Middle frontal gyrus (tissue), 1 donor: ENCODE measurements at regions not wholly inside any gene's neighbourhood (a gene's known extent, or its start where the extent isn't known, plus 50 kb on each side); places are given as distances from the start of the nearest gene placed in this dataset.
"Not testable (repeated sequence)": the region's sequence is repeated elsewhere in the genome, so short reads cannot be mapped to it uniquely, and the experiment has no call there.

Experiments
- DNase-seq: peaks from one replicate; pipeline ENCODE4 v3.0.0-alpha.2; 2015; ENCODE audit warnings: low spot score; ENCODE audit errors: extremely low spot score

DNA sequence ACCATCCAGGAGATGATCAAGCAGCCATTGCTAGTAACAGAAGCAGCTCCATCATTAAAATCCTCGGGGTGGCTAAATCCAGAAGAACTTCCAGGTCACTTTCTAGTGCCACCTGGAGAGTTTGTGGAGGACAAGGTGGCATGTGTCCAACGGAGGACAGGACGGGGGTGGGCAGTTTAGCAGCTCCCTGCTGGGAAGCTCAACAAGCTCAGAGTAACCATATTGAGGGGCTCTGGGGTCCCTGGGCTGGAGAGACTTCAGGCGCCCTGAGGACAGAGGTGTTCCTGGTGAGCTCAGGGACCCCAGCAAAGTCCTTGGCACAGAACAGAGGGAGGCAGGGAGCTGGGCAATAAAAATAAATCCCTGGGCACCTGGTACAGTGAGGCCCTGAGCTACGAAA is 140.0 kb upstream of the FHL2 start:
- no peak for DNase-seq

DNA sequence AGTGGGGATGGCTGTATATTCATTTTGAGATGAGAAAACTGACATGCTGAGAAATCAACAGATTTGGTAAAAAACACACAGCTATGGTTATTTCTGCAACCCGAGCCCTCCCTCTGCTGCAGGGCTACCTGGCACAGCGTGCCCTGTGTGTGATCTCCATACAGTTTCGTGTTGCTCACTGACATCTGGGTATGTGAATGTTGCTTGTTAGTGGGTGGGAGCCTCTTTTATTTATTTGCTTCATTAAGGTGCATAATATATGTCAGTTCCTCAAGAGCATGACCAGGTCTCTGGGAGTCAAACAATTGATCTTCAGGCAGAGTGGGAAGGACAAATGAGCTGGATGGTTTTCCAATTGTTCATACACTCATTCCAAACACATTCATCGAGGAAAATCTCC is 139.1 kb upstream of the FHL2 start:
- DNase-seq, result no peak

DNA sequence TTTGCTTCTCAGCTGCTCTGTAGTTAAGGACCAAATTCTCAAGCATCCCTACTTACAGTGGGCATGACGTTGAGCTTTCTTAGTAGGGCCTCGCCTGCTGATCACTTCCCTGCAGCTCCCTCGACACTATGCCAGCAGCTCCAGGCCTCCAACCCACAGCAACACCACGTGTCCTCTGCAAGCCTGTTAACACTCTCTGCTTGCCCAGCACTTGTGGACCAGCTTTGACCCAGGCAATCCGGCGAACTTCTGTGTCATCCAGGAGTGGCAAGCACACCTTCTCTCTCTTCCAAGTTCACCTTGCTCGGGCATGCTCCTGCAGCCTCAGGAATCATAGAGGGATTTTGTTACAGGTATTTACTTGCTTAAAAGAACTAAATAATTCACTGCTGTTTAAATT is 138.6 kb upstream of the FHL2 start:
- no peak for DNase-seq

DNA sequence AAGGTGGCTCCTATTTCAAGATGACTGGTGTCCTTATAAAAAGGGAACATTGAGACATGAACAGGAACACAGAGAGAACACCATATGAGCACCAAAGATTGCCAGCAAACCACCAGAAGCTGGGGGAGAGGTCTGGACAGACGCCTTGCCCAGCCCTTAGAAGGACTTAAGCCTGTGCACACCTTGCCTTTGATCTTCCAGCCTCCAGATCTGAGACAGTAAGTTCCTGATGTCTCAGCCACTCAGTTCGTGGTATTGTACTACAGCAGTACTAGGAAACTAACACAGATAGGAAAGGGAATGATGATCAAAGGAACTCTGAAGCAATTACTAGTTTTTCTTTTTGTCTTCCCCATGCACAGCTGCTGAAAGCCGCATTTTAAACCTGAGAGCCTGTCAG is 137.3 kb upstream of the FHL2 start:
- no peak for DNase-seq

DNA sequence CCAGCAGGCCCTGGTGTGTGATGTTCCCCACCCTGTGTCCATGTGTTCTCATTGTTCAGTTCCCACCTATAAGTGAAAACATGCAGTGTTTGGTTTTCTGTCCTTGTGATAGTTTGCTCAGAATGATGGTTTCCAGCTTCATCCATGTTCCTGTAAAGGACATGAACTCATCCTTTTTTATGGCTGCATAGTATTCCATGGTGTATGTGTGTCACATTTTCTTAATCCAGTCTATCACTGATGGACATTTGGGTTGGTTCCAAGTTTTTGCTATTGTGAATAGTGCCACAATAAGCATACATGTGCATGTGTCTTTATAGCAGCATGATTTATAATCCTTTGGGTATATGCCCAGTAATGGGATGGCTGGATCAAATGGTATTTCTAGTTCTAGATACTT is 130.4 kb upstream of the FHL2 start:
- not testable (repeated sequence) for DNase-seq

DNA sequence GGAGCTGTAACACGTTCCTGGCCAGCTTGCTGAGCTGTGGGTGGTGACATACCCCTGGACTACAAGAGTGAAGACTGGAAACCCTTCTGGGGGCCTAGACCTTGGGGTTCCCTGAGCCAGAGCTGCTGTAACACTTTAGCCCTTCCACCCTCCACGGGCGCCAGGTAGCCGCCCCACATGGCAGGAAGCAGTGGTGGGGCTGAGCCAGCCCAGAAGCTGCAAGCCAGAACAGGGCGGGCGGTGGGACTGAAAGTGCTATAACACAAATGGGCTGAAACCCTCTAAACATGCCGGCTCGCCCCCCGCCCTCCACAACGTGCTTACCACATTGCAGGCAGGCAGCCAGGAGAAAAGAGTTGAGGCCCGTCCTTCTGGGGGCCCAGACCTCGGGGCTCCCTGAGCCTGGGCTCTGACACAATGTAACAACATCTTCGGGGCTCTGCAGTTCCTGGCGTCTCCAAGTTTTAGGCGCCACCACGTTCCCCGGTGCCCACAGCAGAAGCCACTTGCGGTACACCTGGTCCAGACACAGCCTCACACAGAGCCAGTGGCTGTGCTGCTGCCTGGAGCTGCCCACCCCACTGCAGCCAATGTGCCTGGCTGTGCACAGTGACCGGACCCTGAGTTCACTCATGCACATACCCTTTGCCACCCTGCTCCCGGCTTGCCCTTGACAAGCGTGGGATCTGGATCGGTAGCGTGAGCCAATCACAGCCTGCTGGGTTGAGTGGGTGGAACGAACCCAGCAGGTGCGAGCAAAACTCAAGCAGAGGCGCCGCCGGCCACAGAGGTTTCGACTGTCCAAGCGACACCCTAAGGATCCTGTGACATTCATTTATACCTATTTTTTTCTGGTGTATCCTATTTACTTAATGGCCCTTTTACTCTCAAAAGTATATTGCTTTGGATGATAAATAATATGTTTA is 127.4 kb upstream of the FHL2 start:
- no peak for DNase-seq

DNA sequence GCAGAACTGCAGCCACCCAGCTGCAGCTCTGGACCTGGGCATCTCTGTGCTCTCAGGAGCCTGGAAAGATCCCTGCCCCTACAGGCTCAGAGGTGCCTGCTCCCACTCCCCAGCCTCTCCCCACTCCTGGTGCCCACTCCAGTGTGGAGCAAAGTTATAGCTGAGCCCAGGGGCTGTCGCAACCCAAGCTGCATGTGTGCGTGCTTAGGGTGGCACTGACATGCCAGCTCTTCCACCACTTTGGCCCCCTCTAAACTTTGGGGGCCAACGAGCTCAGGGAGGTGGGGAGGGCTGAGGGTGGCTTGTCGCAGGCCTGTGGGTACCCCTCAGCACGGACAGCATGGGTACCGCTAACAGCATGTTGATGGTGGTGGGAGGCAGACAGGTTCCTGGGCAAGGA is 126.3 kb upstream of the FHL2 start:
- no peak for DNase-seq

DNA sequence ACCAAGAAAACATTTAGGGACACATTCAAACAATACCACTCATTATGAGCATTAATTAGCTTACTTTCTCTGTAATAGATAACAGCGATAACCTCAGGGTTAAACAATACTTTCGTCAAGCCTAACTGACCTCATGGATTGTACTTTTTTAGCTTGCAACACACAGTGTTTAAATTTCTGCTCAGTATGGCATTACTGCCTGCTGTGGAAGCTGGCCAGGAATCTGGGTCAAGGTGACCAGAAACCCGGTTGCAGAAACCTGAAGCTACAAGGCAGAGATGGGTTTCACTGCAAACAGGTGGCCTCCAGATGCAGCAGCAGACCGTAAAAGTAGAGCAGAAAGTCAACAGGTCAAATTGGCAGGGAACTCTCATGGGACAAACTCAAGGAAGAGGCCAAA is 123.8 kb upstream of the FHL2 start:
- no peak for DNase-seq

DNA sequence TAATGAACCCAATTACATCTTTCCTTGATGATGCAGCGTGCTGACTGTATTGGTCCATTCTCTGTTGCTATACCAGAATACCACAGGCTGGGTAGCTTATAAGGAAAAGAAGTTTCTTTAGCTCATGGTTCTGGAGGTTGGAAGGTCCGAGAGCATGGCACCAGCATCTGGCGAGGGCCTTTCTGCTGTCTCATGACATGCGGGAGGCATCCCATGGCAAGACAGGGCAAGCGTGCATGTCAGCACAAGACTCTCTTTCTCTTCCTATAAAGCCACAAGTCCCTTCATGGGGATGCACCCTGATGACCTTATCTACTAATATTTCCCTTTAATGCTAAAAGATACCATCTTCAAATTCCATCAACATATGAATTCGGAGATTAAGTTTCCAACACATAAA is 122.8 kb upstream of the FHL2 start:
- no peak for DNase-seq

DNA sequence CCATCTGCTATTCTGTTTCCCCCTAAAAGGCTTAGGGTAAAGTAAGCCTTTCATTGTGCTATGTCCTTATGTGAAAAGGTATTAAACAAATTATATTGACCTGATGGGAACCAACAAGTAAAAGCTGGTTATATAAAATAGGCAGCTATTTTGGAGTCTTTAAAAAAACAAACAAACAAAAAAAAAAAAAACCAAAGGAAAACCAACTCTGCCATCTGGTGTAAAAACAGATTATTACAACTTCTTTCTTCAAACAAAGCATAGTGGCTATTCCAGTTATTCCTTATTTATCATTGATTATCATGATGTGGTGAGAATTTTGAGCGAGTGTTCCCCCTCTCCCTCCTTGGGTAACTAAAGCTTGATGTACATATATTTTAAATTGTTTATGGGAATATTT is 122.3 kb upstream of the FHL2 start:
- no peak for DNase-seq

DNA sequence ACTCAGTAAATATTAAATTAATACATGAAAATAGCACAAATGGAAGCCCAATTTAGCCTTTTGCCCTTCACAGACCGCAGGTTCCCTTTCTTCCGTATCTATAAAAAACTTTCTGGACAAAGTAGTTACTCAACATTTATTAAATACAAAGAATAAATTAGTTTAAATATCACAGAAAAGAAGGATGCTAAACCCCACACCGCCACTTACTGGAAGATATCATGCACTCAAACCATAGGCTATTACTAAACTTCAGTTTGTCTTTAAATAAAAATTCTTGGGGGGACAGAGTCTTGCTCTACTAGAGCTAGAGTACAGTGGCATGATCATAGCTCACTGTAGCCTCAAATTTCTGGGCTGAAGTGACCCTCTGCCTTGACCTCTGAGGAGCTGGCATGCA is 120.7 kb upstream of the FHL2 start:
- no peak for DNase-seq

DNA sequence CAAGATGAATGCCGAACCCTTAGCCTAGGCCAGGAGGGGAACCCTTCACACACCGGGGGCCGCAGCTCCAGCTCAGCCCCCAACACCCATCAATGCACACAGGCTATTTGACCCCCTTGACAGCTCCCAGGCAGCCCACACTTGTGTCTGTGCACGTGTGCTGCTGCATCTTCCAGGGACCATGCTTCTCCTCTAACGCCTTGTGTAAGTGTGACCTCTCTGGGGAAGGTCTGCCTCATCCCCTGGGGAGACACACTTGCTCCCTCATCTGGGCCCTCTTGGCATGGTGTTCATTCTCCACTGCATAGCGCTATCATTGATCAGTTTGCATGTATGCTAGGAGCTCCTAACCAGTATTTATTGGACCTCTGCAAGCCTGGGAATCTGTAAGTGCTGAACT is 120.0 kb upstream of the FHL2 start:
- no peak for DNase-seq

DNA sequence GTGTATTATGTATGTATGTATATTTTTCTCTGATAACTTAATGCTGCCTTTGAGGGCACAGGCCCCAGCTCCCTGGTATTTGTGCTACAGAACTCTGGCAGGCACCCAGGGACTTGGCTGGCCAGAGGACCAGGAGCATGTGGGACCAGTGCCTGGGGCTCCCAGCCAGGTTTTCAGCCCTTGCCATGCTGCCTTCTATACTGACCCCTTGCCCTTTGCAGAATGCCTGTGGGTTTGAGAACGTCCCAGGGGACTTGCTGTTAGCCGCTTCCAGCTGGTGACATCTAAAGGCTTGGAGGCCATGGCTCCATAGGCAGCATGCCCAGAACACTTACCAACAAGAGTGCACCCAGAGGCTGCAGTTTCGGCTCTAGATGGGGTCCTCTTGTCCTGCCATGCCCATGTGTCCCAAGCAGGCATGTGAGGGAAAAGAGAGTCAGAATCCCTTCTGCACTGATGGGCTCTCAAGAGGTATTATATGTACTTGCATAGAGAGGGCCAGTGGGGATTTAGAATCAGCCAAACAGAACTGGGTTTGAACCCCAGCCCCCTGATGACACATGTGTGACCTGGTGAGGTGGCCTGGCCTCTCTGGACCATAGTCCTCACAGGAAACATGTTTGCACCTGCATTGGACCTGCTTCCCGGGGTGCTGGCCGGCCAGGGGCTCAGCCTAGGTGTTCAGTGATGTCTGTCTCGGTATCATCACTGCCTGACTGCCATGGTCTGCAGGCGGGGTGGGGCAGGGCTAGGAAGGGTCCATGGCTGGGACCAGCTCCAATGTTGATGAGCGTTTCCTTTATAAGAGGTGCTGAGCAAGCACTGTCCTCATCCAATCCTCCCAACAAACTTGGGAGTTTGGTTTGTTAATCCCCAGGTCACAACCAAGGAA is 119.2 kb upstream of the FHL2 start:
- no peak for DNase-seq

DNA sequence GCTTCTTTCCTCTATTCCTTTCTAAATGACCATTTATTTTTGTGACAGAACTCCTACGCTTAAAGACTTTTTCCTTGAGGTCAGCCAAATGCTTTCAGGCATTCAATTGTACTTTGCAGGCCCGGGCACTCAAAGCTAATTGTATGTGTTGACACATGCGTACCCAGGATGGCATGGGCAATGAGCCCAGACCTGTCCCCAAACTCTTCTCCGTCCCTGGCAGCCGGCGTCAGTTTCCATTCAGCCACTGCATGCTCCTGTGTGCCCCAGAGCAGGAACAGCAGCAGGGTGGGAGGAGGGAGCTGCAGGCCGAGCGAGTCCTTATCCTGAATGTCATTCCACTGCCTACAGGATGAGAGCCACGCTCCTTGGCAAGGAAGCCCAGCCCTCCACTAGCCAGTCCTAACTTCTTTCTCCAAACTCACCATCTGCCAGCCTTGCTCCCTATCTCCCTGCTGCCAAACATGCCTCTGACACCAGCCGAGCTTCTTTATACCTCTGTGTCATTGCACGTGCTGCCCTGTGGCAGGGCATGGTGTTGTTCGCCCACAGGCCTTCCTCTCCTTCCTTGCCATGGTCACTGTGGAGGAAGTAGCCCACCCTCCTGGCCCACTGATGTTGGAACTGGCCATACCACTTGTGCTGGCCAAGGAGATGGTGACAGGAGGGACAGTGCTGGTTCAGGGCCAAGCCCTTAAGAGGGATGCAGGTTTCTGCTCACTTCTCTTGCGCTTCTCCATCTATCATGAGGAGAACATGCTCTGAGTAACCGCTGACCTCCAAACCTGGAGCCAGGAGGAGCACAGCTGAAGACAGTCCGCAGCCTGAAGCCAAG is 116.9 kb upstream of the FHL2 start:
- DNase-seq, result no peak

DNA sequence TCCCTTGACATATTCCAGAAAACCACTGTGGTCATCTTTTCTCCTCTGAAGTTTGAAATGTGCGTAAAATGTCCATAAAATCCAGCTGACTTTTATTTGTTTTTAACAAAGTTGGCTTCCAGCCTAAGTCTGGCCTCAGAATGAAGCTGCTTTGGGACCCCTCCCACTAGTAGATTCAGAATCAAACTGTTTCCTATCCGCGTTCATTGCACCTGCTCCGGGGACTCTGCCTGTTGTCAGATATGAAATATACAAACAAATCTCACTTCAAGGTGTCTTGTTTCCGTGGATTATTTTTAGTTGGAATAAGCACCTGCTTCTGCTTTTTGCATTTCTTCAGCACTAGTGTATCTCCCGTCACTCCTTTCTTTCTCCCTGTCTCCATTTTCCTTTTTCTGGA is 115.7 kb upstream of the FHL2 start:
- DNase-seq, result no peak

DNA sequence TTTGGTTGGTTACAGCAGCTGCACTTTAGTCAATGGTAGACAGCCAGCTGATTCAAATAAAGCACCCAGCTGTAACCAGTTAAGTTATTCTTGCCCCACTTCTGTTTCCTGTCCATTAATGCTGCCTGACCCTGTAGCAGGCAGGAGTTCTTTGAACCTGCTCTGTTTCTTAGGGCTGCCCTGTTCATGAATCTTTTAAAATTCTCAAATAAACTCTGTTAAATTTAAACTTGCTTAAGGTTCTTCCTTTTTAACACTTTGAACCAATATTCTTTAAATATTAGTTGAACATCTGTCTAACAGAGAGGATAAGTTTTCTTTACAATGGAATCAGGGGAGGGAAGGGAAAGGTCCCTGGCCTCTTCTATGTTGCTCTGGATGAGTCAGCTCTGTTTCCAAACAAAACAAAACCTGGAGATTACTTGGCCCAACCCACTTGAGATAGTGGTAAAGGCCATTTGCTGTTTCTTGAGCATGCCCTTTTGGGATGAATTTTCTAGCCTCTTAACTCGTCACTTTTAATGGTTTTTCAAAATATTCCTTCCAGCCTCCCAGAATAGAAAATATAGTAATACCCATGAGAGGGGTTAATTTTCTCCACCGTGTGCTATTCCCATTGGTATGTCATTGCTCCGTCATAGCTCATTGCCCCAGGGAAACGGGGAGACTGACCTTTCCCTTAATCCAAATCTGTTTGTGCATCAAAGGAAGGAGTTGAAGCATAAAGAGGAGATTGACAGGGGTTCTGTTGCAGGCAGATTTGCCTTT is 112.1 kb upstream of the FHL2 start:
- no peak for DNase-seq

DNA sequence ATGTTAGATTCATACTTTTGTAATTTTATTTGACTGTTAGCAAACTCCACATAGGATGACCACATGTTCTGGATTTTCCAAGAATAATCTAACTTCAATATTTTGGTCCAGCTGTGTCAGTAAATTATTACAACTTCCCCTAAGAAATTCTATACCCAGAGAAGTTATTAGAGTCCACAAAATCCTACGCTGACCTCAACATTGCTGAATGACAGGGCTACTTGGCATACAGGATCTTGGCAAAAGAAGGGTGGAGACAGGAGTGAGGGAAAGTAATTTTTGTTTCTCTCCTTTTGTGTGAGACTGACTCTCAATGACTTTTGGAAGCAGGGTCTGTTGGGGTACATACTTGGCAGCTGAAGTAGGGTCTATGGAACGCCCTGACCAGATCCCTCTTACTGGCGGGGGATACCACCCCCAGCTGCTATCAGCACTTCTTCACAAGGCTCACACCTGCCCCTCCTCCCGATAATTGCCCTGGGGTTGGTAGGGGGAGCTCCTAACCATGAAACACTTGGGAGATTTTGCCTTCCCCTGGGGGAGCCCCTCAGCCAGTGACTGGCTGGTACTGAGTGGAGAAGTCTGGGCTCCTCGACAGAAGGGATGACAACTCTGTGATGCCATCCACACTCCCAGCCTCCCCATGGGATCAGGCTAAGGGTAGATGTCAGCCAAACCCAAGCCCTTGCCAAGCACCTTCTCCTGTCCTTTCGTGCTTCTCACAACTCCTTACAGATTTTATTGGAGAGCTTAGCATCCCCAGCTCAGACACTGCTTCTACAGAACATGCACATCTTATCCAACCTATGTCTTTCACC is 110.6 kb upstream of the FHL2 start:
- no peak for DNase-seq

DNA sequence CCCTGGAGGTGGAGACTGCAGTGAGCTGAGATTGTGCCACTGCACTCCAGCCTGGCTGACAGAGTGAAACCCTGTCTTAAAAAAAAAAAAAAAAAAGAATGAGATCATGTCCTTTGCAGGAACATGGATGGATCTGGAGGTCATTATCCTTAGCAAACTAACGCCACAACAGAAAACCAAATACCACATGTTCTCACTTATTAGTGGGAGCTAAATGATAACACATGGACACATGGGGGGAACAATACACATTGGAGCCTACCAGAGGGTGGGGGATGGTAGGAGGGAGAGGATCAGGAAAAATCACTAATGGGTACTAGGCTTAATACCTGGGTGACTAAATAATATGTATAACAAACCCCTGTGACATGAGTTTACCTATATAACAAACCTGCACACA is 108.0 kb upstream of the FHL2 start:
- DNase-seq, result not testable (repeated sequence)

DNA sequence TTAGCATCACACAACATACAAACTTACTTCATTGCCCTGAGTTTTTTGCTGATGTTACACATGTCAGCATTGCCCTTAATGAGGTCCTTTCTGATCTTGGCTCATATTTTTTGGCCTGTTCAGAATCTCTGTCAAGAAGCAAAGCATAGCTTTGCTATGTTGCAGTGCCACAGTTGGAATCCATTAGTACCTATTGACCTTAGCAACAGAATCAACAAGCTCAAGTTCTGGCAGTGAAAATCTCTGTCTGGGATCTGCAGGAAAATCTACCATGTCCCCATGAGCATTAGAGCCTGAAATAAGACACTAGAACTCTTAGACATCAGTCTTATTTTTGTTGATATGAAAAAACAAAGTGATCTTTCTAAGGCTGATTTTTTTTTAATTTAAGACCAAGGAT is 105.6 kb upstream of the FHL2 start:
- DNase-seq, result no peak
